Activated CD8-positive, alpha-beta T cell treated with anti-CD3 and anti-CD28 coated beads, Interleukin-2, amount 10 ng/mL, durations not matched to agents 7 days and 5 days (primary cell): ENCODE measurements at regions not wholly inside any gene's neighbourhood (a gene's known extent, or its start where the extent isn't known, plus 50 kb on each side); places are given as distances from the start of the nearest gene placed in this dataset.
A peak's percentile ranks its signal among the peaks of the same experiment; 100 is the strongest.

Source experiments
- ATAC-seq: fragments of 150-1000 bp; cut with Tn5 transposase; one replicate; pipeline ENCODE4 v1.10.0; 2021; ENCODE audit warnings: moderate library complexity
- CTCF ChIA-PET: fragments of 350-600 bp; sonication (Branson Sonifier 250); formaldehyde crosslinking; loops from one replicate; lab custom pipeline; 2021; ENCODE audit warnings: antibody characterized with exemption; lab: Charles Lee
- POLR2A ChIA-PET: fragments of 350-600 bp; sonication (Branson Sonifier 250); formaldehyde crosslinking; loops from one replicate; lab custom pipeline; 2021; ENCODE audit warnings: antibody characterized with exemption; lab: Charles Lee
- DNase-seq: peaks from one replicate; pipeline ENCODE4 v3.0.0-alpha.2; 2020
- H3K27ac Mint-ChIP-seq: one replicate; pipeline ENCODE4 v1.8.0; 2021; ENCODE audit warnings: mild to moderate bottlenecking, mixed read lengths
- H3K27me3 Mint-ChIP-seq: one replicate; pipeline ENCODE4 v1.8.0; 2021; ENCODE audit warnings: low read depth, mixed read lengths
- H3K36me3 Mint-ChIP-seq: one replicate; pipeline ENCODE4 v1.8.0; 2021; ENCODE audit warnings: low read depth, mixed read lengths
- H3K4me1 Mint-ChIP-seq: one replicate; pipeline ENCODE4 v1.8.0; 2021; ENCODE audit warnings: low read depth, mixed read lengths
- H3K4me3 Mint-ChIP-seq: one replicate; pipeline ENCODE4 v1.8.0; 2021; ENCODE audit warnings: mild to moderate bottlenecking, mixed read lengths
- H3K9me3 Mint-ChIP-seq: one replicate; pipeline ENCODE4 v1.8.0; 2022; ENCODE audit warnings: mixed read lengths; ENCODE audit not compliant: insufficient read depth

DNA sequence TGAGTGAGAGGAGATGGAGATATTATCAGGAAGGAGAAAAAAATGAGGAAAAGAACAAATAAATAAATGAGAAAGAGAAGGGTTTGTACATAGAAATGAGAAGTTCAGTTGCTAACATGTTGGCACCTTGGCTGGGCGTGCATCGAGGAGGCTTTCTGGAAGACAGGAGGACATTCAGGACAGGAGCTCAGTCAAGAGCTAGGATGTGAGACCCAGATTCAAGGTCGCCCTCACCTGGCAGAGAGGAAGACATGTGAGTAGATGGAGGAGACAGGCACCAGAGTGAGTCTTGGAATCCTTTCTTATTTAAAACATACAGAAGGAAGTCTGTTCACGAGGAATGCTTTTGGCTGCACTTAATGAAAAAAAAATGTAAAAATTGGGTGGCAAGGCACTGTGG is 640.9 kb downstream of the NPHP4 start:
- H3K9me3 Mint-ChIP-seq: peaks cover 7% of the 10 kb centered on the region
- no peak overlapping the region for H3K4me3 Mint-ChIP-seq
- no peak for ATAC-seq
- CTCF ChIA-PET: no interaction called here
- DNase-seq: no peak
- H3K27ac Mint-ChIP-seq: no peak overlapping the region
- POLR2A ChIA-PET: no interaction called here
- H3K27me3 Mint-ChIP-seq: no peaks in the 10 kb centered on the region
- H3K36me3 Mint-ChIP-seq: peaks cover 3% of the 10 kb centered on the region
- peaks cover 2% of the 10 kb centered on the region for H3K4me1 Mint-ChIP-seq

DNA sequence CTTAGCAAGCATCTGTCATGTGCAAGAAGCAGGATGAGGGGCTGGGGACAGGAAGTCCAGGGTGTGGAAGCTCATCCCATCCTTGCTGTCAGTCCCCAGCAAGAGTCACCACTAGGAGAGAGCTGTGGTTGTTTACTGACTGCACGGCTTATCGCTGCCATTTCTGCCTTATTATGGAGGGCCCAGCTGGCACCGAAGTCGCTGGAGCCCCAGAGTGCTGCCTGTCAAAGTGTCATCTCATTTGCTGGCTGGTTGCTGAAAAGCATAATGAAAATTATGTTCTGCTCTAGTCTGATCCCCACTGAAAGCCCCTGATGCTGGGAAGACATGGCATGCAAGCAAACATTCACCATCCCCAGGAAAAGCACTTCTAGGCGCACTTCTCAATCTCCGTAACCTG is 642.7 kb downstream of the NPHP4 start:
- no peak overlapping the region for H3K4me3 Mint-ChIP-seq
- POLR2A ChIA-PET: no interaction called here

GRCh38 chr1:5348732-5349465 is 643.3 kb downstream of the NPHP4 start:
- ChIA-PET POLR2A (no interaction called here), CTCF (no interaction called here)
- H3K27me3 Mint-ChIP-seq: no peaks in the 10 kb centered on the region
- ATAC-seq (no peak), DNase-seq (peak; percentile 24)
- no peaks in the 10 kb centered on the region for H3K36me3 Mint-ChIP-seq
- no peak overlapping the region for H3K4me3 Mint-ChIP-seq
- no peaks in the 10 kb centered on the region for H3K9me3 Mint-ChIP-seq
- no peak overlapping the region for H3K27ac Mint-ChIP-seq
- peaks cover 2% of the 10 kb centered on the region for H3K4me1 Mint-ChIP-seq

More for the DNA sequence above, 642.7 kb downstream of the NPHP4 start:
- H3K9me3 Mint-ChIP-seq: no peaks in the 10 kb centered on the region
- no peak for ATAC-seq
- CTCF ChIA-PET: no interaction called here
- H3K36me3 Mint-ChIP-seq: no peaks in the 10 kb centered on the region
- no peak for DNase-seq
- peaks cover 2% of the 10 kb centered on the region for H3K4me1 Mint-ChIP-seq
- no peak overlapping the region for H3K27ac Mint-ChIP-seq
- H3K27me3 Mint-ChIP-seq: no peaks in the 10 kb centered on the region

GRCh38 chr1:5347726-5348125 is 644.5 kb downstream of the NPHP4 start:
- ATAC-seq (no peak), DNase-seq (no peak)
- H3K9me3 Mint-ChIP-seq: no peaks in the 10 kb centered on the region
- ChIA-PET CTCF (no interaction called here), POLR2A (no interaction called here)
- H3K4me3 Mint-ChIP-seq: no peak overlapping the region
- no peaks in the 10 kb centered on the region for H3K36me3 Mint-ChIP-seq
- no peaks in the 10 kb centered on the region for H3K27me3 Mint-ChIP-seq
- H3K4me1 Mint-ChIP-seq: peaks cover 2% of the 10 kb centered on the region
- H3K27ac Mint-ChIP-seq: no peak overlapping the region

DNA sequence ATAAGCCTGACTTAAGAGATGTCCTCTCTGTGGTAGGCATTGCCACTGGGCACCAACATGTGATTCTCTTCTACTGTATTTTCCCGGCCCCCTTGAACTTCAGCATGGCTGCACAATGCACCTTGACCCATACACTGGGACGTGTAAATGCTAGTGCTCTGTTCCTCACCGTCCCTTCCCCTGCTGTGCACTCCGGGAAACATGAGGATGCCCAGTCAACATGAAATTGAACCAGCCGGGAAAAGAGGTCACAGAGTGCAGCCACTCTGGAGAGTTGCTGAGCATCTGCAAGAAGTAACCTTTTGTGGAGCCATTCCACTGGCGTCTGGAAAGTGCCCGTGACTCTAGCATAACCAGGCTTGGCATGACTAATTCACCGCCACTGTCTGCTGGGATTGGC is 646.7 kb downstream of the NPHP4 start:
- Mint-ChIP-seq H3K4me1 (peaks cover 6% of the 10 kb centered on the region), H3K27me3 (no peaks in the 10 kb centered on the region), H3K36me3 (no peaks in the 10 kb centered on the region), H3K4me3 (no peak overlapping the region), H3K27ac (no peak overlapping the region), H3K9me3 (no peaks in the 10 kb centered on the region)
- ChIA-PET POLR2A (no interaction called here), CTCF (no interaction called here)
- ATAC-seq: no peak
- DNase-seq: no peak

- no peaks in the 10 kb centered on the region for H3K9me3 Mint-ChIP-seq
- H3K27ac Mint-ChIP-seq: no peak overlapping the region
- ChIA-PET CTCF (no interaction called here), POLR2A (no interaction called here)
- no peaks in the 10 kb centered on the region for H3K27me3 Mint-ChIP-seq
- ATAC-seq: no peak
- no peak overlapping the region for H3K4me3 Mint-ChIP-seq
- peaks cover 4% of the 10 kb centered on the region for H3K4me1 Mint-ChIP-seq
- no peak for DNase-seq
- H3K36me3 Mint-ChIP-seq: no peaks in the 10 kb centered on the region
These were observed 648.8 kb downstream of the NPHP4 start for GRCh38 chr1:5343256-5344020.

GRCh38 chr1:5342830-5343229 is 649.4 kb downstream of the NPHP4 start:
- H3K4me1 Mint-ChIP-seq: peaks cover 4% of the 10 kb centered on the region
- ChIA-PET POLR2A (no interaction called here), CTCF (no interaction called here)
- no peak for DNase-seq
- no peak overlapping the region for H3K27ac Mint-ChIP-seq
- ATAC-seq: no peak
- no peaks in the 10 kb centered on the region for H3K27me3 Mint-ChIP-seq
- no peaks in the 10 kb centered on the region for H3K9me3 Mint-ChIP-seq
- H3K4me3 Mint-ChIP-seq: no peak overlapping the region
- no peaks in the 10 kb centered on the region for H3K36me3 Mint-ChIP-seq

DNA sequence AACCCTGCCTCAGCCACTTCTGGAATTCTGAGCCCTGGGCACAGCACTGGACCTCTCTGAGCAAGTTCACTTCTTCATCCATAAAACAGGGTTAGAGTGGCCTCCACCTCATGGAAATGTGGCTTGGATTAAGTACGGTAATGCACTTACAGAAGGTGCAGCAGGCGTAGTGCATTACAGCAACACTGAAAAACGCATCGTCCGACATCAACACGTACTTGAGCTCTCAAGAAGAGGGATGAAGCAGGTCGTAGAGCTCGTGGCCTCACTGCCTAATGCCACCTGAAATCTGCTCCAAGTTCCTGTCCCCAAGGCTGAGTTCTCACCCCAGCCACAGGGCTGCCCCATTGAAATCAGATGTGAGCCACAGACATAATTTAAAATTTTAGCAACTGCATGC is 650.1 kb downstream of the NPHP4 start:
- DNase-seq (no peak), ATAC-seq (no peak)
- CTCF ChIA-PET: no interaction called here
- Mint-ChIP-seq H3K9me3 (no peaks in the 10 kb centered on the region), H3K4me1 (peaks cover 4% of the 10 kb centered on the region), H3K27ac (no peak overlapping the region), H3K27me3 (no peaks in the 10 kb centered on the region), H3K36me3 (no peaks in the 10 kb centered on the region), H3K4me3 (no peak overlapping the region)
- POLR2A ChIA-PET: no interaction called here

GRCh38 chr1:5341471-5341870 is 650.8 kb downstream of the NPHP4 start:
- Mint-ChIP-seq H3K36me3 (no peaks in the 10 kb centered on the region), H3K27me3 (no peaks in the 10 kb centered on the region), H3K4me3 (no peak overlapping the region), H3K9me3 (no peaks in the 10 kb centered on the region), H3K4me1 (peaks cover 4% of the 10 kb centered on the region), H3K27ac (no peak overlapping the region)
- ChIA-PET CTCF (no interaction called here), POLR2A (no interaction called here)
- DNase-seq (no peak), ATAC-seq (no peak)

- Mint-ChIP-seq H3K27me3 (no peaks in the 10 kb centered on the region), H3K27ac (no peak overlapping the region), H3K4me1 (peaks cover 4% of the 10 kb centered on the region), H3K4me3 (no peak overlapping the region), H3K36me3 (no peaks in the 10 kb centered on the region), H3K9me3 (no peaks in the 10 kb centered on the region)
- ChIA-PET POLR2A (no interaction called here), CTCF (no interaction called here)
- no peak for DNase-seq
- no peak for ATAC-seq
These were observed 651.6 kb downstream of the NPHP4 start for GRCh38 chr1:5340560-5341130.

- no peak overlapping the region for H3K27ac Mint-ChIP-seq
- H3K4me3 Mint-ChIP-seq: no peak overlapping the region
- no peaks in the 10 kb centered on the region for H3K36me3 Mint-ChIP-seq
- POLR2A ChIA-PET: no interaction called here
- CTCF ChIA-PET: no interaction called here
- H3K9me3 Mint-ChIP-seq: no peaks in the 10 kb centered on the region
- no peaks in the 10 kb centered on the region for H3K27me3 Mint-ChIP-seq
- DNase-seq (no peak), ATAC-seq (no peak)
- H3K4me1 Mint-ChIP-seq: peaks cover 4% of the 10 kb centered on the region
These were observed 653.8 kb downstream of the NPHP4 start for GRCh38 chr1:5338466-5338865.

DNA sequence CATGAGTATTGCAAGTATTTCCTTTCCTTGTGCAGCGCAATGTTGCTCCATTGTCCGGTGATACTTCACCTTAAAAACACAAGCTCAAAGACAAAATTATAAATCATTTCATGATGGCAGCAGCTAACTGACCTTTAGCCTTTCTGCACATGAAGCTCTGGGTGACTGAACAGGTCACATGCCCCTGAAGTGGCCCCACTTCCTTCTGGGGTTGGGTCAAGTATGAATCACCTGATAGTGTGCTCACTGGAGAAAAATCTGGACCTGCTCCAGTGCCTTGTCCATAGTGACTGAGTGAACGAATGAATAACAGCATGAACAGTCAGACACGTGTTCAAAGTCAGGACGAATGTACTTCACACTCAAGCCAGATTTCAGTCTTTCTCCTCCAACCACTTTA is 658.9 kb downstream of the NPHP4 start:
- peaks cover 20% of the 10 kb centered on the region for H3K4me1 Mint-ChIP-seq
- no peak for ATAC-seq
- ChIA-PET CTCF (no interaction called here), POLR2A (no interaction called here)
- no peak overlapping the region for H3K27ac Mint-ChIP-seq
- DNase-seq: no peak
- no peak overlapping the region for H3K4me3 Mint-ChIP-seq
- peaks cover 3% of the 10 kb centered on the region for H3K36me3 Mint-ChIP-seq
- peaks cover 7% of the 10 kb centered on the region for H3K9me3 Mint-ChIP-seq
- H3K27me3 Mint-ChIP-seq: no peaks in the 10 kb centered on the region
